HUES6 (cell line): ENCODE measurements at regions not wholly inside any gene's neighbourhood (a gene's known extent, or its start where the extent isn't known, plus 50 kb on each side); places are given as distances from the start of the nearest gene placed in this dataset.

ENCODE experiments used
- H3K27ac ChIP-seq: 2 replicates; pipeline ENCODE4 v1.7.0; 2013; ENCODE audit warnings: low read depth, mild to moderate bottlenecking, low read length, inconsistent platforms
- H3K27me3 ChIP-seq: 2 replicates; pipeline ENCODE4 v1.6.1; 2013; ENCODE audit warnings: low read length; ENCODE audit not compliant: control insufficient read depth, insufficient read depth
- H3K36me3 ChIP-seq: 2 replicates; pipeline ENCODE4 v1.6.1; 2013; ENCODE audit warnings: low read length; ENCODE audit not compliant: control insufficient read depth, insufficient read depth
- H3K4me1 ChIP-seq: 2 replicates; pipeline ENCODE4 v1.6.1; 2013; ENCODE audit warnings: low read length; ENCODE audit not compliant: control insufficient read depth, insufficient read depth
- H3K4me3 ChIP-seq: 2 replicates; pipeline ENCODE4 v1.5.1; 2013; ENCODE audit warnings: low read depth, low read length
- H3K9ac ChIP-seq: one replicate; pipeline ENCODE4 v1.6.1; 2013; ENCODE audit warnings: mild to moderate bottlenecking, low read length
- H3K9me3 ChIP-seq: 2 replicates; pipeline ENCODE4 v1.6.1; 2013; ENCODE audit warnings: low read depth, low read length; ENCODE audit not compliant: control insufficient read depth, insufficient read depth

- no peaks in the 10 kb centered on the region for H3K9me3 ChIP-seq
- H3K9ac ChIP-seq: no peak overlapping the region
- H3K36me3 ChIP-seq: no peaks in the 10 kb centered on the region
- 0 out of 2 replicates have a peak, but pooled peaks cover 4% of the 10 kb centered on the region for H3K4me1 ChIP-seq
- no peak overlapping the region for H3K4me3 ChIP-seq
- no peaks in the 10 kb centered on the region for H3K27me3 ChIP-seq
- H3K27ac ChIP-seq: no peak overlapping the region
Observed at GRCh38 chr14:86654558-86655184, 1124.7 kb downstream of the FLRT2 start.

GRCh38 chr14:86652526-86652925 is 1122.6 kb downstream of the FLRT2 start:
- no peak overlapping the region for H3K9ac ChIP-seq
- no peaks in the 10 kb centered on the region for H3K36me3 ChIP-seq
- peaks cover 2% of the 10 kb centered on the region; the same call in 1 of the 2 replicates for H3K9me3 ChIP-seq
- H3K4me1 ChIP-seq: 0 out of 2 replicates have a peak, but pooled peaks cover 4% of the 10 kb centered on the region
- H3K27me3 ChIP-seq: no peaks in the 10 kb centered on the region
- no peak overlapping the region for H3K27ac ChIP-seq
- no peak overlapping the region for H3K4me3 ChIP-seq

DNA sequence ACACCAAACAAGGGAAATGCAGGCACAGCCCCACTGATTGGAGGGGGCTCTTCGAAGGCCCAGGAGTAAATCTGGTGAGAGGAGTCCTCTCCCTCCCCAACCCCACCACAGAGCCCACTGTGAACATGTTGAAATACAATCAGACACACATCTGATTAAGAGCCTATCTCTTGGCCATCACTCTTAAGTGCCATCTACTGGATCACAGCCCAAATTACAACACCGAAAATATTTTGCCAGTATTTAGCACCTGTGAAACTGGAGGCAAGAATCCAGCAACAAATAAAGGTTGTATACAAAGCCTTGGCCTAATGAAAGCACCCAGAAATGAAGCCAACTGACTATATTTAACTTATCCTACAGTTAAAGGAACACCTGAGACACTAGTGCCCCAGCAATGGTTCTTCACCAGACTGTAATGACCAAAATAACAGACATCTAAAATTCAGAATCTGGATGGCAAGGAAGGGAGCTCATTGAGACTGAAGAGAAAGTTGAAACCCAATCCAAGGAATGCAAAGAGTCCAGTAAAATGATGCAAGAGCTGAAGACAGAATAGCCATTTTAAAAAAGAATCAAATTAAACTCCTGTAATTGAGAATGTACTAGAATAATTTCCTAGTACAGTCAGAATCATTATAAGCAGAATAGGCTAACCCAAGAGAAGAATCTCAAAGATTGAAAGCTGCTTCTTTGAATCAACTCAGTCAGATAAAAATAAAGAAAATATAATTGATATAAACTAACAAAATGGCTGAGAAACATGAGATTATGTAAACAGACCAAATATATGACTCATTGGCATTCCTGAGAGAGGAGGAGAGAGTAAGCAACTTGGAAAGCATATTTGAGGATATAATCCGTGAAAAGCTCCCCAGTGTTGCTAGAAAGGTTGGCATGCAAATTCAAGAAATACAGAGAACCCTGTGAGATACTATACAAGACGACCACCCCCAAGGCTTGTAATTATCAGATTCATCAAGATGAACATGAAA is 1117.0 kb downstream of the FLRT2 start:
- H3K4me3 ChIP-seq: no peak overlapping the region
- no peak overlapping the region for H3K9ac ChIP-seq
- no peaks in the 10 kb centered on the region for H3K4me1 ChIP-seq
- H3K36me3 ChIP-seq: no peaks in the 10 kb centered on the region
- H3K9me3 ChIP-seq: peaks cover 18% of the 10 kb centered on the region
- H3K27ac ChIP-seq: no peak overlapping the region
- no peaks in the 10 kb centered on the region for H3K27me3 ChIP-seq

GRCh38 chr14:86646125-86646524 is 1116.2 kb downstream of the FLRT2 start:
- H3K36me3 ChIP-seq: no peaks in the 10 kb centered on the region
- no peak overlapping the region for H3K4me3 ChIP-seq
- H3K9me3 ChIP-seq: peaks cover 18% of the 10 kb centered on the region
- H3K9ac ChIP-seq: no peak overlapping the region
- no peaks in the 10 kb centered on the region for H3K4me1 ChIP-seq
- H3K27ac ChIP-seq: no peak overlapping the region
- H3K27me3 ChIP-seq: no peaks in the 10 kb centered on the region

DNA sequence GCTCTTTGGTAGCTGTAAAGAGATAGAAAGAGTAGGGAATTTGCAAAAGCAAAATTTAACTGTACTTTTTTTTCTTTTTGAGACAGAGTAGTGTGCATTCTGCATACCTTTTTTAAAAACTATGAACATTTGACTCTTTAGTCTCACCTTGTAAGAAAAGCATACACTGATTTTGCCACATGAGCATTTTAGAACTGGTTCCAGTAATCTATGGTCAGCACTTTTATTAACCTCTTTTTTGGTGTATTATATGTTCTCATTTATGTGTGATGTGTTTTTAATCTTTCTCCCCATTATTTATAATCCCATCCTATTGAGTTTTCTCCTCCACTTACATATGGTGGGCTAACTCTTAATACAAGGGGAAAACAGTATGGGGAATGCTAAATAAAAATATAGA is 1111.4 kb downstream of the FLRT2 start:
- Histone ChIP-seq H3K36me3 (no peaks in the 10 kb centered on the region), H3K27ac (no peak overlapping the region), H3K9ac (no peak overlapping the region), H3K9me3 (peaks cover 4% of the 10 kb centered on the region; the same call in 1 of the 2 replicates), H3K4me1 (no peaks in the 10 kb centered on the region), H3K4me3 (no peak overlapping the region), H3K27me3 (no peaks in the 10 kb centered on the region)

DNA sequence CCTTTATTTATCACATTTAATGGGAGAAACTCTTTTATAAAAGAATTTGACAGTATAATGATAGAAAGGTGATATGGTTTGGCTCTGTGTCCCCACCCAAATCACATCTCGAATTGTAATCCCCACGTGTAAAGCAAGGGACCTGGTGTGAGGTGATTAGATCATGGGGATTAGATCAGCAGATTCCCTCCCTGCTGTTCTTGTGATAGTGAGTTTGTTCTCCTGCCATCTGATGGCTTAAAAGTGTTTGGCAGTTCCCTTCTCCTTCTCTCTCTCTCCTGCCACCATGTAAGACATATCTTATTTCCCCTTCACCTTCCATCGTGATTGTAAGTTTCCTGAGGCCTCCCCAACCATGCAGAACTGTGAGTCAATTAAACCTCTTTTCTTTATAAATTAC is 1110.3 kb downstream of the FLRT2 start:
- no peaks in the 10 kb centered on the region for H3K27me3 ChIP-seq
- H3K9me3 ChIP-seq: no peaks in the 10 kb centered on the region
- no peak overlapping the region for H3K9ac ChIP-seq
- H3K4me3 ChIP-seq: no peak overlapping the region
- H3K4me1 ChIP-seq: no peaks in the 10 kb centered on the region
- H3K36me3 ChIP-seq: no peaks in the 10 kb centered on the region
- H3K27ac ChIP-seq: no peak overlapping the region

DNA sequence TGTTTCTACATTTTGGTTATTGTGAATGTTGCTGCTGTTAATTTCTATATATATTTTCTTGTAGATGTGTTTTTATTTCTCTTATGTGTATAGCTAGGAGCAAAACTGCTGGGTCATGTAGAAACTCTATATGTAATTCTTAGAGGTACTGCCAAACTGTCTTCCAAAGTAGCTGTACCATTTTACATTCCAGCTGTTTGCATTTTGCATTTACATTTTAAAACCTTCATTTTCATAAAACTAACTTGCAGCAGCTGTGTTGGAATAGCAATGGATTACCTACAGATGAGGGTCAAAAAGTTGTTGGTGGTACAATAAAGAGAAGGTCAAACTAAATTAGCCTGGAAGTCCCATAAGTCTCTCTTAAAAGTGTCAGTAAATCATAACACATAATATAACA is 1109.7 kb downstream of the FLRT2 start:
- Histone ChIP-seq H3K9me3 (no peaks in the 10 kb centered on the region), H3K27ac (no peak overlapping the region), H3K27me3 (no peaks in the 10 kb centered on the region), H3K9ac (no peak overlapping the region), H3K36me3 (no peaks in the 10 kb centered on the region), H3K4me1 (no peaks in the 10 kb centered on the region), H3K4me3 (no peak overlapping the region)

GRCh38 chr14:86639146-86639545 is 1109.2 kb downstream of the FLRT2 start:
- no peaks in the 10 kb centered on the region for H3K9me3 ChIP-seq
- H3K4me3 ChIP-seq: no peak overlapping the region
- no peaks in the 10 kb centered on the region for H3K4me1 ChIP-seq
- no peaks in the 10 kb centered on the region for H3K27me3 ChIP-seq
- H3K27ac ChIP-seq: no peak overlapping the region
- H3K9ac ChIP-seq: no peak overlapping the region
- no peaks in the 10 kb centered on the region for H3K36me3 ChIP-seq

DNA sequence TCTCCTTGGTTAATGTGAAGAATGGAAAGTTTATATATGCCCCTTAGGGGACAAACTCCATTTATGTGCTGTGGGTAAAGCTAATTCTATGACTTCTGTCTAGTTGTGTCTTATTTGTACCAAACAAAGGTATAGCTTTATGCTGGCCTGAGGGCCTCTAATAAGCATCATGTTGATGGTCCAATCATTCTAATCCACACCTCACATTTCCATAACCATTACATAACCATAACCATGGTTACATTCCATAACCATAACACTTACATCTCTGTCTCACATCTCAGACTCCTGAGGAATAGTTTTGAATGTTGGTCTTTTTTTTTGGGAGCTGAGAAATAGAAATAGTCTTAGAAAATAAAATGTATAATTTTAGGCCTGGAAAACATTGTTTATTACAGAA is 1097.1 kb downstream of the FLRT2 start:
- no peaks in the 10 kb centered on the region for H3K36me3 ChIP-seq
- no peaks in the 10 kb centered on the region for H3K9me3 ChIP-seq
- no peaks in the 10 kb centered on the region for H3K4me1 ChIP-seq
- H3K27ac ChIP-seq: no peak overlapping the region
- no peaks in the 10 kb centered on the region for H3K27me3 ChIP-seq
- no peak overlapping the region for H3K9ac ChIP-seq
- H3K4me3 ChIP-seq: no peak overlapping the region

DNA sequence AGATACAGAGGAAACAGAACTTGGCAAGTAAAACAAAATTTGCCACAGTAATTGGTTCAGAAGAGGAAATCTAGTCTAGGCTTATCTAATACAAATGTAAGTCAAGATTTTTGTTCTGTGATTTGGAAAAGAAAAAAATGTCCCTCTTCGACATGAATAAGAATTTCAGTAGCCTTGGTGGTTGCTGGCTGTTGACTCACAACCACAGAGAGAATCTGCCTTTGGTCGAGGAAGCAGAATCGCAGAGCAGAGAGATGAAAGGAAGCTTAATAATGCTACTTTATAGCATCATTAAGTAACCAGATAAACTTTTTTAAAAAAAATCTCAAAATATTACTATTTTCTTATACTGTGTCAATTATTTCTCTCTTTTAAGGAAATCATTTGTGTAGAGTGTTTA is 1096.6 kb downstream of the FLRT2 start:
- H3K27me3 ChIP-seq: no peaks in the 10 kb centered on the region
- no peak overlapping the region for H3K4me3 ChIP-seq
- H3K4me1 ChIP-seq: no peaks in the 10 kb centered on the region
- H3K27ac ChIP-seq: no peak overlapping the region
- H3K9me3 ChIP-seq: no peaks in the 10 kb centered on the region
- no peak overlapping the region for H3K9ac ChIP-seq
- no peaks in the 10 kb centered on the region for H3K36me3 ChIP-seq

DNA sequence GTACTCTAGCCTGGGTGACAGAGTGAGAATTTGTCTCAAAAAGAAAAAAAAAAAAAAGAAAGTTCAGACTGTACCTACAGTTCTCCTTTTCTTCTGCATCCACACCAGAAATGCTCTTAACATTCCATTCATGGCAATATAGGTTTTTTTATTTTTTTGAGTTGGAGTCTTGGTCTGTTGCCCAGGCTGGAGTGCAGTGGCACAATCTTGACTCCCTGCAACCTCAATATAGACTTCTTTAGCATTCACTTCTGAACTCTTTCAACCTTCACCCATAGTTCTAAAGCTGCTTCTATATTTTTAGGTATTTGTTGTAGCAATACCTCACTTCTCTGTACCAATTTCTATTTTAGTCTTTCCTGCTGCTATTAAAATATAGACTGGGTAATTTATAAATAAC is 1095.7 kb downstream of the FLRT2 start:
- no peak overlapping the region for H3K9ac ChIP-seq
- no peaks in the 10 kb centered on the region for H3K9me3 ChIP-seq
- no peaks in the 10 kb centered on the region for H3K27me3 ChIP-seq
- no peak overlapping the region for H3K27ac ChIP-seq
- no peak overlapping the region for H3K4me3 ChIP-seq
- H3K4me1 ChIP-seq: no peaks in the 10 kb centered on the region
- H3K36me3 ChIP-seq: no peaks in the 10 kb centered on the region
